NCI-H82 (cell line): ENCODE measurements at regions not wholly inside any gene's neighbourhood (a gene's known extent, or its start where the extent isn't known, plus 50 kb on each side); places are given as distances from the start of the nearest gene placed in this dataset.
"Not testable (repeated sequence)": the region's sequence is repeated elsewhere in the genome, so short reads cannot be mapped to it uniquely, and the experiment has no call there.

Experiments used
- DNase-seq: peaks from one replicate; lab custom pipeline; 2025; lab: John Stamatoyannopoulos, UW

DNA sequence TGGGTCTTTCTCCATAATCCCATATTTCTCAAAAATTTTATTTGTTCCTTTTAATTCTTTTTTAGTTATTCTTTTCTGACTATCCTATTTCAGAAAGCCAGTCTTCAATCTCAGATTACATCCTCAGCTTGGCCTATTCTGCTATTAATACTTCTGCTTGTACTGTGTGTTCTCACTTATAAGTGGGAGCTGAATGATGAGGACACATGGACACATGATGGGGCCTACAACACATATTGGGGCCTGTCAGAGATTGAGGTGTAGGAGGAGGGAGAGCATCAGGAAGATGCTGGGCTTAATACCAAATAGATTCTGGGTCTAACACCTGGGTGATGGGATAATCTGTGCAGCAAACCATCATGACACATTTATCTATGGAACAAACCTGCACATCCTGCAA lies 82.3 kb downstream of the MAGEE1 start:
- DNase-seq = no peak

DNA sequence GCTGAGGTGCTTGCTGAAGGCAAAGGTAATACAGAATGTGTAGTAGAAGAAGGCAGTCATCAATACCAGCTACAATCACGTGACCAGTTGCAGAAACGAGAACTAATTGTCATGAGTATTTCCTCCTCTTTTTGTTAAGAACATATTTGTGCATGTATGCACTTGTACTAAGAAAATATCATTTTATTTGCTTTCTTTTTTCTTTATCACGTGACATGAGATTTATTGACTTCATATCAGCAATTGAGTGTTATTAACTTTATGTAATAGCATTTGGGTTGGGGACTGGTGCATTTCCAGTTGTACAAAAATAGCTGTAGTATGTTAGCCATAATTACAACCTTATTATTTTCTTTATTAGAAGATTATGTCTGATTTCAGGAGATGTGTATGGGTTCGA lies 90.0 kb downstream of the MAGEE1 start:
- no peak for DNase-seq

DNA sequence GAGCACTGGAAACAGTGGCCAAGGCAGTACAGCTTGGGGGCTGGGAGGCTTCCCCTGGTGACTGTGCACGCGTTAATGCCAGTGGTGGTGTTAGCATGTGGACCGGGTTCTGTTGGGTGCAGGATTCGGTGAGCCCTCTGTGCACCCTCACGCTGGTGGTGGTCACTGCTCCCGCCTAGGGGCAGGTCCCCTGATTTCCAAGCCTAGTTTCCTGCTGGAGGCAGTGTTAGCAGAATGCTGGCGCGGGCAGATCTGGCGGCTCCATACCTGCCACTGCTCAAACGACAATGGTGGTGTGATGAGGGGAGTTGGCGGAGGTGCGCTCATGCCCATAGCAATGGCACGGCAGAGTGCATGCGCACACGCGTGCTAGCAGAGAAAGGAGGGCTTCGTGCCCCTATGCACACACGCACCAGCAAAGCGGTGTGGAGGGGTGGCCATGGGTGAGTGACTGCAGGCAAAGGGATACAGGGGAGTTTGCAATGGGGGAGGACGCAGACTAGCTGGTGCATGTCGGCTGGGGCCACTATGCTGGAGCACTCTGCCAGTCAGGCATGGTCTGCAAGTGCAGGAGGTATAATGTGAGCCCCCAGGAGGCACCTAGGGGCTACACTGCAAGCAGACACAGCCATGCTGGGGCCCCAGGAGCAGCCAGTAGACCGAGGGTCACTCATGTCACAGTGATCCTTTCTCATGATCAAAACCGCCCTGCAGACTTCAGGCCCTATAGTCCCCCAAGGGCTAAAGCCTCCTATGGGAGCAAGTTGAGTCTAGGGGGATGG lies 93.0 kb downstream of the MAGEE1 start:
- no peak for DNase-seq

DNA sequence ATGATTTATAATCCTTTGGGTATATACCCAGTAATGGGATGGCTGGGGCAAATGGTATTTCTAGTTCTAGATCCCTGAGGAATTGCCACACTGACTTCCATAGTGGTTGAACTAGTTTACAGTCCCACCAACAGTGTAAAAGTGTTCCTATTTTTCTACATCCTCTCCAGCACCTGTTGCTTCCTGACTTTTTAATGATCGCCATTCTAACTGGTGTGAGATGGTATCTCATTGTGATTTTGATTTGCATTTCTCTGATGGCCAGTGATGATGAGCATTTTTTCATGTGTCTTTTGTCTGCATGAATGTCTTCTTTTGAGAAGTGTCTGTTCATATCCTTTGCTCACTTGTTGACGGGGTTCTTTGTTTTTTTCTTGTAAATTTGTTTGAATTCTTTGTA lies 108.2 kb downstream of the MAGEE1 start:
- not testable (repeated sequence) for DNase-seq

DNA sequence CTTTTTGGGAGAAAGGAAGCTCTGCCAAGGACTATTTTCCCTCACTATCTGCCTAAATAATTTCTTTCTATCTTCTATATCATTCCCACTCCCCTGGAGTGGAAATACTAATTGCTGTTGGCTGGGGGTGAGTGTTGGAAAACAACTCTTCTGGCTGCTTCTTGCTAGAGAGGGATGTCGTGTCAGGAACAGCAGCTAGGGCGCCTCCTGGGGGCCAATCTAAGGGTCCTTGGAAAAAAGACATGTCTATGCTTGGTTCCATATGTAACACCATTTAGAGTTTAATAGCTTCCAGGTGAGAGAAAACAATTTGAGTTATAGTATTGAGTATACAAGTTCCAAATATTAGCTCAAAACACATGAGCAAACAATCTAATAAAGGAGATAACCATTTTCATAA lies 111.3 kb downstream of the MAGEE1 start:
- DNase-seq = no peak

DNA sequence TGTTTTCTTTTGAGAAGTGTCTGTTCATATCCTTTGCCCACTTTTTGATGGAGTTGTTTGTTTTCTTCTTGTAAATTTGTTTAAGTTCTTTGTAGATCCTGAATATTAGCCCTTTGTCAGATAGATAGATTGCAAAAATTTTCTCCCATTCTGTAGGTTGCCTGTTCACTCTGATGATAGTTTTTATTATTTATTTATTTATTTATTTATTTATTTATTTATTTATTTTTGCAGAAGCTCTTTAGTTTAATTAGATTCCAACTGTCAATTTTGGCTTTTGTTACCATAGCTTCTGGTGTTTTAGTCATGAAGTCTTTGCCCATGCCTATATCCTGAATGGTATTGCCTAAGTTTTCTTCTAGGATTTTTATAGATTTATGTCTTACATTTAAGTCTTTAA lies 115.9 kb downstream of the MAGEE1 start:
- not testable (repeated sequence) for DNase-seq

DNA sequence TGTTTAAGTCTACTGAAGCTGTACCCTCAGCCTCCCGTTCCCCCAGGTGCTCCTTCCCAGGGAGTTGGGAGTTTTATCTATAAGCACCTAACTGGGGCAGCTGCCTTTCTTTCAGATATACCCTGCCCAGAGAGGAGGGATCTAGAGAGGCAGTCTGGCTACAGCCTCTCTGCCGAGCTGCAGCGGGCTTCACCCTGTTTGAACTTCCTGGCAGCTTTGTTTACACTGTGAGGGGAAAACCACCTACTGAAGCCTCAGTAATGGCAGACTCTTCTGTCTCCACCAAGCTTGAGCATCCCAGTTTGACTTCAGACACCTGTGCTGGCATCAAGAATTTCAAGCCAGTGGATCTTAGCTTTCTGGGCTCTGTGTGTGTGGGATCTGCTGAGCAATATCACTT lies 122.5 kb downstream of the MAGEE1 start:
- DNase-seq = no peak

DNA sequence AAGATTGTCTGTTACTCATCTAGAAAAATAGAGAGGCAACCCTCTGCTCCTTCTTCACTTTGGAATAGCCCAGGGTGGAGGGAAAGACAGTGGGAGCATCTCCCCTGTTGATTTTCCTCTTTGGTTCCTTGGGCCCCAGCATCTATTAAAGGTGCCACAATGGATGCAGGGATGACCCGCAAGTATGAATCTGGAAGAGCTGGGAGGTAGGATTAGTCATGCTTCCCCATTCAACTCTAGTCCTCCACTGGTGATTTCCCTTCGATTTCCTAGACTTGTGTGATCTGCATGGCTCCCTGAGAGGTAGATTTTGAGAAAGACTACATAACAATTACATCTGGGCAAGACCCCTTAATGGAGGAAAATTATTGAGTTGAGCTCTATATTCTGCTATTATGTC lies 127.8 kb downstream of the MAGEE1 start:
- DNase-seq = no peak

DNA sequence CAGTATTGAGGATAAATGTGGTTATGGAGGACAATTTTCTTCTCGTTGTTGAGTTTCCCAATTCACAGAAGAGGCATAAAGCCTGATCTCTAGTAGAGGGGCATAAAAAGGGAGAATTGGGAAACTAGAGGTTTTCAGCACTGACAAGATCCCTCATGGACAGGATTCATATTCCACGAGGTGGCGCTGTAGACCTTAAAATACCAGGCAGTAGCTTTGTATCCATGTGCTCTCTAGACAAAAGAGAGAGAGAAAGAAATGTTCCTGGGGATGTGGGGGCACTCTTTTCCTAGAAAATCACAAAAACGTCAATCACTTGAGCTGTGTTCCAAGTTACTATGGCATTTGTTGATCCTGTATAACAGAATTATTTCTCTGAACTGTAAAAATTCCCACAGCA lies 128.3 kb downstream of the MAGEE1 start:
- peak; percentile 80 for DNase-seq

DNA sequence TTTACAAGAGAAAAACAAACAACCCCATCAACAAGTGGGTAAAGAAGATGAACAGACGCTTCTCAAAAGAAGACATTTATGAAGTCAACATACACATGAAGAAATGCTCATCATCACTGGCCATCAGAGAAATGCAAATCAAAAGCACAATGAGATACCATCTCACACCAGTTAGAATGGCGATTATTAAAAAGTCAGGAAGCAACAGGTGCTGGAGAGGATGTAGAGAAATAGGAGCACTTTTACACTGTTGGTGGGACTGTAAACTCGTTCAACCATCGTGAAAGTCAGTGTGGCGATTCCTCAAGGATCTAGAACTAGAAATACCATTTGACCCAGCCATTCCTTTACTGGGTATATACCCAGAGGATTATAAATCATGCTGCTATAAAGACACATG lies 137.3 kb downstream of the MAGEE1 start:
- not testable (repeated sequence) for DNase-seq

DNA sequence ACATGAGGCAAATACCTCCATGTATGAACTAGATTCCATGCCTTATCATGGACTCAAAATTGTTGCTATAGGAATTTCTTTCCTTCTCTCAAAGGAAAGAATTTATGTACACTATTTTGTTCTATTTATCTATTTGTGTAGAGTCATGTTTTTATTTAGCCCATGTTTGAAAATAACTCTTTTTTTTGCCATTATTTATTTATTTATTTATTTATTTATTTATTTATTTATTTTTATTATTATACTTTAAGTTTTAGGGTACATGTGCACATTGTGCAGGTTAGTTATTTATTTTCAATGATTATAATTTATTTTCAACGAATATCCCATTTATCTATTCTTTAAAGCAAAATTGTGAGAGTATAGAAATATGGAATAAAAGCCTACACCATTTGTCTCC lies 177.9 kb downstream of the MAGEE1 start:
- DNase-seq = no peak

DNA sequence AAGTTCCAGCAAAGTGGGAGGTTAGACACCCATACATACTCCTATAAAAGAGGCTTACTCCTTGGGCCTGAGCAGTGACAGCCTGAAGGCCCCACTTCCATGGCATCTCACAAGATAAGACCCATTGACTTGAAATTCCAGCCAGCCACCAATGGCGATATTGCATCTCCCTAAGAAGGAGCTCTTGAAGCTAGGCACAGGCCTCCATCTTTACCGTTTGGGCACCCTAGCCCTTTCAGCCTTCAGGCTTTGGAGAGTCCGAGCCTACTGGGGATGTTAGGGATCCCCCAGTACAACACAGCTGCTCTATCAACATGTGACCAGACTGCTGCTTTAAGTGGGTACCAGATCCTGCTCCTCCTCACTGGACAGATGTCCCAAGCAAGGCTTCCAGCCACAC lies 189.5 kb downstream of the MAGEE1 start:
- no peak for DNase-seq

DNA sequence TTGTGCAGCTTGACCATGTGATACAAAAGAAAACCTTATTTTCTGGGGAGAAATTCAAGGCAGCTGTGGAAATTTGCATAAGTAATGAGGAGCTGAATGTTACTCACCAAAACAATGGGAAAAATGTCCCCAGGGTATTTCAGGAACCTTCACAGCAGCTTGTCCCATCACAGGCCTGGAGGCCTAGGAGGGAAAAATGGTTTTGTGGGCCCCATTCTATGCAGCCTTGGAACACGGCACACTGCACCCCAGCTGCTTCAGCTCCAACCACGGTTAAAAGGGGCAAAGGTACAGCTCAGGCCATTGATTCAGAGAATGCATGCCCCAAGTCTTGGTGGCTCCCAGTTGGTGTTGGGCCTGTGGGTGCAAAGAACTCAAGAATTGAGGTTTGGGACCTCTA lies 216.1 kb downstream of the MAGEE1 start:
- DNase-seq = no peak

DNA sequence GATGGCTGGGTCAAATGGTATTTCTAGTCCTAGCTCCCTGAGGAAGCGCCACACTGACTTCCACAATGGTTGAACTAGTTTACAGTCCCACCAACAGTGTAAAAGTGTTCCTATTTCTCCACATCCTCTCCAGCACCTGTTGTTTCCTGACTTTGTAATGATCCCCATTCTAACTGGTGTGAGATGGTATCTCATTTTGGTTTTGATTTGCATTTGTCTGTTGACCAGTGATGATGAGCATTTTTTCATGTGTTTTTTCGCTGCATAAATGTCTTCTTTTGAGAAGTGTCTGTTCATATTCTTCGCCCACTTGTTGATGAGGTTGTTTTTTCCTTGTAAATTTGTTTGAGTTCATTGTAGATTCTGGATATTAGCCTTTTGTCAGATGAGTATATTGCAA lies 223.9 kb downstream of the MAGEE1 start:
- DNase-seq = not testable (repeated sequence)

DNA sequence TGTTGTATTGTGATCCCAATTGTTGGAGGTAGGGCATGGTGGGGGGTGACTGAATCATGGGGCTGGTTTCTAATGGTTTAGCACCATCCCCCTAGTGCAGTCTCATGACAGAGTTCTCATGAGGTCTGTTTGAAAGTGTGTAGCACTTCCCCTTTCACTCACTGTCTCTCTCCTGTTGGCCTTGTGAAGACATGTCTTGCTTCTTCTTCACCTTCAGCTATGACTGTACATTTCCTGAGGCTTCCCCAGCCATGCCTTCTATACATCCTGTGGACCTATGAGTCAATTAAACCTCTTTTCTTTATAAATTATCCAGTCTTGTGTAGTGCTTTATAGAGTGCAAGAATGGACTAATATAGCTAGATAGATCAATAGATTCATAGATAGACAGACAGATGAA lies 230.0 kb downstream of the MAGEE1 start:
- no peak for DNase-seq
